Thyroid gland (tissue), 4 donors: ENCODE measurements at regions not wholly inside any gene's neighbourhood (a gene's known extent, or its start where the extent isn't known, plus 50 kb on each side); places are given as distances from the start of the nearest gene placed in this dataset.

Source experiments
- CTCF ChIP-seq, 6 experiments: fragments of 200-600 bp in 3 of 6; fragments of 450-650 bp in 3 of 6; sonication (generic) in 3 of 6; IDR thresholded peaks; one replicate each; pipeline ENCODE4 v1.5.1; 2016 to 2019; ENCODE audit warnings: antibody characterized with exemption in 6 of 6, mild to moderate bottlenecking in 2 of 6, inconsistent platforms in 1 of 6, moderate library complexity in 1 of 6
- POLR2A ChIP-seq, 2 donors: fragments of 450-650 bp; IDR thresholded peaks; one replicate each; pipeline ENCODE4 v1.6.1; 2017; ENCODE audit warnings: antibody characterized with exemption in 2 of 2, mild to moderate bottlenecking in 2 of 2, moderate library complexity in 1 of 2

DNA sequence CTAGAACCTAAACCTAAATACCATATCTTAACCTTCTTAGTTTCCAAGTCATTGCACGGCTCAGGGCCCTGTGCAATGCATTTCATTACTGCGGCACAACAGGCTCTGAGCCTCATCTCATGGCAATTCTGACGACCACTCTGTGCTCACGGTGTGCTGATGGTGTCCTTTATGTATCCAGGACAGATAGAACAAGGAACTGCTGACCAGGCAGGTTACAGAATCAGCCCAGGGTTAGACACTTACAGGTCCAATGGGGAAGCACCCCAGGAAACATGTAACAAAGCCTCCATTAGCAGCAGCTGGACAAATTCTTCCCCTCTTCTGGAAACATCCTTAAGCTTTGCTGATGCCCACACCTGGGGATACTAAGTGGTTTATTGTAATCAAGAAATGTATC is 91.9 kb upstream of the NSMCE3 start:
- TF ChIP-seq POLR2A (IDR thresholded peaks at IDR 0.05) (no peak), CTCF (IDR thresholded peaks at IDR 0.05) (no peak)
